ENCODE measurements at regions not wholly inside any gene's neighbourhood (a gene's known extent, or its start where the extent isn't known, plus 50 kb on each side); places are given as distances from the start of the nearest gene placed in this dataset.

DNA sequence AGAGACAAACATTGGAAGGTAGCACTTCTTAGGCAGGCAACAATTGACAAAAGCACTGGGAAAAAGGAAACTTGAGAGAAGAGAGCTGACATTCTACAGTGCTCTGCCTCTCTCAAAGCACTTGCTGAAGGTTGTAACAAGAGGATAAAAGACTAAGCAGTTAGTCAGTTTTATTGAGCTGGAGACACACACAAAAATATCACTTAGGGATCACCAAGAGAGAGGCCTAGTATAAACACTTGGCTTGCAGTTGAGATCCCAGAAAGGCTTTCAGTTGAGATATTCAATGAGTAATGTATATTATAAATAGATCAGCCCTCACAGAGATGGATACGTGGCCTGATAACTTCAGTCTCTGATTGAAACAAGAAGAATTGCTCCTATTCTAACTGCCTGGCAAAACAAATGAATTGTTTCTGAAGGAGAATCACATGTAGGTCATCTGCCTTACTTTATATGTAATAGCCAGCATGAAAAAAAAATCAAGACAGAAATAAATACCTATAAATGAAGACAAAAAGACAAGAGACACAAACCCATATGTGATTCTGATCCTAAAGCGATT is 747.2 kb upstream of the MAN1A1 start:
- TF ChIP-seq, protein P1, sequence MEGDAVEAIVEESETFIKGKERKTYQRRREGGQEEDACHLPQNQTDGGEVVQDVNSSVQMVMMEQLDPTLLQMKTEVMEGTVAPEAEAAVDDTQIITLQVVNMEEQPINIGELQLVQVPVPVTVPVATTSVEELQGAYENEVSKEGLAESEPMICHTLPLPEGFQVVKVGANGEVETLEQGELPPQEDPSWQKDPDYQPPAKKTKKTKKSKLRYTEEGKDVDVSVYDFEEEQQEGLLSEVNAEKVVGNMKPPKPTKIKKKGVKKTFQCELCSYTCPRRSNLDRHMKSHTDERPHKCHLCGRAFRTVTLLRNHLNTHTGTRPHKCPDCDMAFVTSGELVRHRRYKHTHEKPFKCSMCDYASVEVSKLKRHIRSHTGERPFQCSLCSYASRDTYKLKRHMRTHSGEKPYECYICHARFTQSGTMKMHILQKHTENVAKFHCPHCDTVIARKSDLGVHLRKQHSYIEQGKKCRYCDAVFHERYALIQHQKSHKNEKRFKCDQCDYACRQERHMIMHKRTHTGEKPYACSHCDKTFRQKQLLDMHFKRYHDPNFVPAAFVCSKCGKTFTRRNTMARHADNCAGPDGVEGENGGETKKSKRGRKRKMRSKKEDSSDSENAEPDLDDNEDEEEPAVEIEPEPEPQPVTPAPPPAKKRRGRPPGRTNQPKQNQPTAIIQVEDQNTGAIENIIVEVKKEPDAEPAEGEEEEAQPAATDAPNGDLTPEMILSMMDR (IDR thresholded peaks at IDR 0.05; ENCODE audit: borderline replicate concordance, extremely low read depth, insufficient read depth), result no peak
- intact Hi-C loops (cut with DNase I), result no loop called here
- no peak overlapping the region for H3K9ac ChIP-seq (ENCODE audit: low read length in 3 of 3)
- DNase-seq (no peak), FAIRE-seq (no peak)
- H3K4me1 ChIP-seq (ENCODE audit: control insufficient read depth in 2 of 3, insufficient read depth in 2 of 3, low read depth in 1 of 3, low read length in 3 of 3), result no peaks in the 10 kb centered on the region
- no peaks in the 10 kb centered on the region for H3K27me3 ChIP-seq (ENCODE audit: control insufficient read depth, insufficient read depth, low read length)
- H3K4me3 ChIP-seq (ENCODE audit: low read length in 3 of 3), result no peak overlapping the region
- no peak overlapping the region for H3K27ac ChIP-seq (ENCODE audit: low read depth in 2 of 2, low read length in 2 of 2)
- H3K36me3 ChIP-seq (ENCODE audit: control insufficient read depth in 2 of 3, insufficient read depth in 3 of 3, low read length in 3 of 3), result no peaks in the 10 kb centered on the region
- no peaks in the 10 kb centered on the region for H3K9me3 ChIP-seq (ENCODE audit: control insufficient read depth in 2 of 3, insufficient read depth in 1 of 3, low read length in 3 of 3)

DNA sequence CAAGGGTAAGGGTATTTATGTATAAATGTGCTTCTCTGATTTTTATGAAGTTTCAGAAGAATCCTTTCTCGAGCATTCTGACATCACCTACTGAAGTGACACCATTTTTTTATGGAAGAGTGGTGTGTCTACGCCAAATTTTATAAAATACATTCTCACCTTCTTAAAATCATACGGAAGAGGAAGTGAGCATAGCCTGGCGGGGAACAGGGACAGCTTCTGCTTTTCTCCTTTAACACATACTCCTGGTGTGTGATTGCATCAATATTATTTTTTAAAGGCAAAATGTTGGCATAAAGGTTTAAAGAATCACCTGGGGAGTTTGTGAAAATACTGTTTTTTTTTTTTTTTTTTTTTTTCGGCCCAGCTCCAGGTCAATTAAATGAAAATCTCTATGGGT is 733.6 kb upstream of the MAN1A1 start:
- FAIRE-seq (no peak), DNase-seq (no peak)
- Histone ChIP-seq H3K36me3 (ENCODE audit: control insufficient read depth in 2 of 3, insufficient read depth in 3 of 3, low read length in 3 of 3) (no peaks in the 10 kb centered on the region), H3K27me3 (ENCODE audit: control insufficient read depth, insufficient read depth, low read length) (no peaks in the 10 kb centered on the region), H3K4me3 (ENCODE audit: low read length in 3 of 3) (no peak overlapping the region), H3K9me3 (ENCODE audit: control insufficient read depth in 2 of 3, insufficient read depth in 1 of 3, low read length in 3 of 3) (no peaks in the 10 kb centered on the region), H3K4me1 (ENCODE audit: control insufficient read depth in 2 of 3, insufficient read depth in 2 of 3, low read depth in 1 of 3, low read length in 3 of 3) (no peaks in the 10 kb centered on the region), H3K9ac (ENCODE audit: low read length in 3 of 3) (no peak overlapping the region), H3K27ac (ENCODE audit: low read depth in 2 of 2, low read length in 2 of 2) (no peak overlapping the region)
- TF ChIP-seq, protein P1 (IDR thresholded peaks at IDR 0.05; ENCODE audit: borderline replicate concordance, extremely low read depth, insufficient read depth), result no peak
- intact Hi-C loops (cut with DNase I), result no loop called here

DNA sequence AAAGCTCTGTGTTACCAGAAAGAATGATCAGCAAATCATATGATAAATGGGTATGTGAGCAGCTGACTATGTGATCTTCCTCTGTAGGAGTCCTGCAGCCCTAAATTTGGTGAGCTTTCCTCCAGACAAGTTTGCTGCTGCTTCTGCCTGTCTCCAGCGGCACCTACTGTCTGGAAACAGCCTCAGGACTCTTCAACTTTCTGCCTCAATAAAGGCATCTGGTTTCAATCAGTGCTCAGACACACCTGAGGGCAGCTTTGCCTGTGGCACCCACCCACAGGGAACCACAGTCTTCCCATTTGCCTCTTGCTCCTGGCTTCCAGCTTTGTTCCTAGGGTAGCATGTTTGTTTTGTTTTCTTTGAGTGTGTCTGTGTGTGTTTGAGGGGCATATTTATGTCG is 727.9 kb upstream of the MAN1A1 start:
- H3K4me3 ChIP-seq (ENCODE audit: low read length in 3 of 3), result no peak overlapping the region
- intact Hi-C loops (cut with DNase I), result no loop called here
- H3K4me1 ChIP-seq (ENCODE audit: control insufficient read depth in 2 of 3, insufficient read depth in 2 of 3, low read depth in 1 of 3, low read length in 3 of 3), result no peaks in the 10 kb centered on the region
- no peak overlapping the region for H3K27ac ChIP-seq (ENCODE audit: low read depth in 2 of 2, low read length in 2 of 2)
- peak in 2 of 5 donors; percentile 2 to 25 for DNase-seq
- H3K9ac ChIP-seq (ENCODE audit: low read length in 3 of 3), result no peak overlapping the region
- FAIRE-seq, result no peak
- H3K9me3 ChIP-seq (ENCODE audit: control insufficient read depth in 2 of 3, insufficient read depth in 1 of 3, low read length in 3 of 3), result no peaks in the 10 kb centered on the region
- no peaks in the 10 kb centered on the region for H3K27me3 ChIP-seq (ENCODE audit: control insufficient read depth, insufficient read depth, low read length)
- no peaks in the 10 kb centered on the region for H3K36me3 ChIP-seq (ENCODE audit: control insufficient read depth in 2 of 3, insufficient read depth in 3 of 3, low read length in 3 of 3)
- TF ChIP-seq, protein P1 (IDR thresholded peaks at IDR 0.05; ENCODE audit: borderline replicate concordance, extremely low read depth, insufficient read depth), result no peak

DNA sequence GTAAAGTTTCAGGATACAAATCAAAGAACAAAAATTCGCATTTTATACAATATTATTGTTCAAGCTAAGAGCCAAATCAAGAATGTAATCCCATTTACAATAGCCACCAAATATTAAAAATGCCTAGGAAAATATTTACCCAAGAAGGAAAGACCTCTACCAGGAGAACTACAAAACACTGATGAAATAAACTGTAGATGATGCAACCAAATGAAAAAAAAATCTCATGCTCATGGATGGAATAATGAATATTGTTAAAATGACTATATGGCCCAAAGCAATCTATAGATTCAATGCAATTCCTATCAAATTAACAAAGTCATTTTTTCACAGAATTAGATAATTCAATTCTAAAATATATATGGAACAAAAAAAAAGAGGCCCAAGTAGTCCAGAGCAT is 708.8 kb upstream of the MAN1A1 start:
- no peaks in the 10 kb centered on the region for H3K36me3 ChIP-seq (ENCODE audit: control insufficient read depth in 2 of 3, insufficient read depth in 3 of 3, low read length in 3 of 3)
- H3K4me1 ChIP-seq (ENCODE audit: control insufficient read depth in 2 of 3, insufficient read depth in 2 of 3, low read depth in 1 of 3, low read length in 3 of 3), result no peaks in the 10 kb centered on the region
- H3K4me3 ChIP-seq (ENCODE audit: low read length in 3 of 3), result no peak overlapping the region
- intact Hi-C loops (cut with DNase I), result no loop called here
- H3K9me3 ChIP-seq (ENCODE audit: control insufficient read depth in 2 of 3, insufficient read depth in 1 of 3, low read length in 3 of 3), result no peaks in the 10 kb centered on the region
- H3K27me3 ChIP-seq (ENCODE audit: control insufficient read depth, insufficient read depth, low read length), result no peaks in the 10 kb centered on the region
- FAIRE-seq (no peak), DNase-seq (no peak)
- no peak overlapping the region for H3K27ac ChIP-seq (ENCODE audit: low read depth in 2 of 2, low read length in 2 of 2)
- H3K9ac ChIP-seq (ENCODE audit: low read length in 3 of 3), result no peak overlapping the region
- TF ChIP-seq, protein P1 (IDR thresholded peaks at IDR 0.05; ENCODE audit: borderline replicate concordance, extremely low read depth, insufficient read depth), result no peak

Data from kidney (tissue), 13 donors.